WTC11 (cell line): ENCODE measurements at regions not wholly inside any gene's neighbourhood (a gene's known extent, or its start where the extent isn't known, plus 50 kb on each side); places are given as distances from the start of the nearest gene placed in this dataset.

ENCODE experiments used
- ATAC-seq: fragments of 200-7000 bp; cut with Tn5 transposase; 2 replicates; pipeline ENCODE4 v1.10.0; 2021; ENCODE audit warnings: mild to moderate bottlenecking, moderate library complexity
- CTCF ChIA-PET: fragments of 300-600 bp; sonication (Branson Sonifier 250); formaldehyde crosslinking; loops from one replicate; lab custom pipeline; 2021; ENCODE audit warnings: antibody characterized with exemption; lab: Charles Lee
- POLR2A ChIA-PET: fragments of 350-600 bp; sonication (Branson Sonifier 250); formaldehyde crosslinking; loops from one replicate; lab custom pipeline; 2021; ENCODE audit warnings: antibody characterized with exemption; lab: Charles Lee
- DNase-seq: peaks from one replicate; pipeline ENCODE4 v3.0.0; 2021; ENCODE audit warnings: low spot score
- H3K27ac Mint-ChIP-seq: 2 replicates; pipeline ENCODE4 v1.8.0; 2021; ENCODE audit warnings: mixed read lengths
- H3K27me3 Mint-ChIP-seq: 2 replicates; pipeline ENCODE4 v1.8.0; 2021; ENCODE audit warnings: low read depth, mild to moderate bottlenecking, moderate library complexity, mixed read lengths
- H3K36me3 Mint-ChIP-seq: 2 replicates; pipeline ENCODE4 v1.8.0; 2021; ENCODE audit warnings: mixed read lengths
- H3K4me1 Mint-ChIP-seq: 2 replicates; pipeline ENCODE4 v1.8.0; 2022; ENCODE audit warnings: mixed read lengths
- H3K4me3 Mint-ChIP-seq: 2 replicates; pipeline ENCODE4 v1.8.0; 2021; ENCODE audit warnings: mild to moderate bottlenecking, moderate library complexity, mixed read lengths
- H3K9me3 Mint-ChIP-seq: 2 replicates; pipeline ENCODE4 v1.8.0; 2021; ENCODE audit warnings: mixed read lengths
- ARID4B ChIP-seq: sonication (generic); formaldehyde crosslinking; IDR thresholded peaks from 2 replicates; pipeline ENCODE4 v1.8.0; 2023; ENCODE audit warnings: missing genetic modification reagents, mild to moderate bottlenecking, borderline replicate concordance
- ATF3 ChIP-seq: sonication (generic); formaldehyde crosslinking; conservative IDR thresholded peaks from 2 replicates; pipeline ENCODE4 v1.8.1; 2022; ENCODE audit warnings: mild to moderate bottlenecking, missing genetic modification reagents
- CDX4 ChIP-seq: fragments of 250-450 bp; sonication (Bioruptor Pico); IDR thresholded peaks from 2 replicates; pipeline ENCODE4 v1.9.0; 2021; ENCODE audit warnings: moderate library complexity, mild to moderate bottlenecking, inconsistent platforms, borderline replicate concordance
- CREM ChIP-seq: sonication (generic); formaldehyde crosslinking; IDR thresholded peaks from 2 replicates; pipeline ENCODE4 v1.8.1; 2022; ENCODE audit warnings: mild to moderate bottlenecking, missing genetic modification reagents, moderate library complexity
- E2F1 ChIP-seq: sonication (generic); formaldehyde crosslinking; IDR thresholded peaks from 2 replicates; pipeline ENCODE4 v1.8.0; 2022; ENCODE audit warnings: mild to moderate bottlenecking, missing genetic modification reagents
- ETV6 ChIP-seq: sonication (generic); formaldehyde crosslinking; IDR thresholded peaks from 2 replicates; pipeline ENCODE4 v1.8.1; 2022; ENCODE audit warnings: mild to moderate bottlenecking, missing genetic modification reagents
- GABPB1 ChIP-seq: sonication (generic); formaldehyde crosslinking; IDR thresholded peaks from 2 replicates; pipeline ENCODE4 v1.8.1; 2023; ENCODE audit warnings: mild to moderate bottlenecking, missing genetic modification reagents
- HMGXB4 ChIP-seq: sonication (generic); formaldehyde crosslinking; IDR thresholded peaks from 2 replicates; pipeline ENCODE4 v1.8.1; 2023; ENCODE audit warnings: mild to moderate bottlenecking, moderate library complexity, missing genetic modification reagents
- IRF1 ChIP-seq: sonication (generic); formaldehyde crosslinking; IDR thresholded peaks from 2 replicates; pipeline ENCODE4 v1.8.0; 2023; ENCODE audit warnings: missing genetic modification reagents
- MAX ChIP-seq: sonication (generic); formaldehyde crosslinking; IDR thresholded peaks from 2 replicates; pipeline ENCODE4 v1.8.0; 2022; ENCODE audit warnings: mild to moderate bottlenecking, missing genetic modification reagents
- NFATC4 ChIP-seq: fragments of 250-450 bp; sonication (Bioruptor Pico); IDR thresholded peaks from 2 replicates; pipeline ENCODE4 v1.9.0; 2021; ENCODE audit warnings: mild to moderate bottlenecking
- SP1 ChIP-seq: sonication (generic); formaldehyde crosslinking; conservative IDR thresholded peaks from 2 replicates; pipeline ENCODE4 v1.8.1; 2022; ENCODE audit warnings: missing genetic modification reagents
- USF2 ChIP-seq: sonication (generic); formaldehyde crosslinking; IDR thresholded peaks from 2 replicates; pipeline ENCODE4 v1.8.1; 2023; ENCODE audit warnings: mild to moderate bottlenecking, missing genetic modification reagents, moderate library complexity
- ZNF219 ChIP-seq: sonication (generic); formaldehyde crosslinking; IDR thresholded peaks from 2 replicates; pipeline ENCODE4 v1.8.0; 2023; ENCODE audit warnings: missing genetic modification reagents, mild to moderate bottlenecking, borderline replicate concordance
- ZNF281 ChIP-seq: sonication (generic); formaldehyde crosslinking; IDR thresholded peaks from 2 replicates; pipeline ENCODE4 v1.8.0; 2023; ENCODE audit warnings: mild to moderate bottlenecking, missing genetic modification reagents
- ZNF416 ChIP-seq: fragments of 250-450 bp; sonication (Bioruptor Pico); IDR thresholded peaks from 2 replicates; pipeline ENCODE4 v1.9.0; 2021; ENCODE audit warnings: mild to moderate bottlenecking, inconsistent platforms
- ZNF423 ChIP-seq: fragments of 250-450 bp; sonication (Bioruptor Pico); IDR thresholded peaks from 2 replicates; pipeline ENCODE4 v2.1.2; 2022; ENCODE audit warnings: mild to moderate bottlenecking, moderate library complexity

- TF ChIP-seq CDX4 (CRISPR knock-in tag) (no peak), ZNF416 (CRISPR knock-in tag) (no peak), GABPB1 (no peak)
Observed at GRCh38 chr6:2375443-2375842, 130.0 kb upstream of the GMDS start (continued).

GRCh38 chr6:2369606-2370005 is 124.2 kb upstream of the GMDS start:
- H3K9me3 Mint-ChIP-seq, result no peaks in the 10 kb centered on the region
- POLR2A ChIA-PET, result no interaction called here
- no peak overlapping the region for H3K4me3 Mint-ChIP-seq
- DNase-seq (no peak), ATAC-seq (no peak)
- no peaks in the 10 kb centered on the region for H3K36me3 Mint-ChIP-seq
- H3K27ac Mint-ChIP-seq, result no peak overlapping the region
- CTCF ChIA-PET, result interaction anchor here (1.1 kb wide), 1 partner anchor 161 kb away, joined by 3 read pairs; no protein-coding TSS in a partner anchor
- no peak for TF ChIP-seq ZNF281 (CRISPR knock-in tag)
- no peaks in the 10 kb centered on the region for H3K27me3 Mint-ChIP-seq
- H3K4me1 Mint-ChIP-seq, result no peaks in the 10 kb centered on the region

GRCh38 chr6:2363211-2363610 is 117.8 kb upstream of the GMDS start:
- no peaks in the 10 kb centered on the region for H3K9me3 Mint-ChIP-seq
- H3K4me3 Mint-ChIP-seq, result no peak overlapping the region
- no peak for TF ChIP-seq ZNF219 (CRISPR knock-in tag)
- no peak for TF ChIP-seq CREM
- no peak for DNase-seq
- H3K27ac Mint-ChIP-seq, result no peak overlapping the region
- ChIA-PET POLR2A (no interaction called here), CTCF (interaction anchor here (1.8 kb wide), 1 partner anchor 9 kb away, joined by 9 read pairs; no protein-coding TSS in a partner anchor)
- no peaks in the 10 kb centered on the region for H3K27me3 Mint-ChIP-seq
- H3K36me3 Mint-ChIP-seq, result no peaks in the 10 kb centered on the region
- peaks cover 6% of the 10 kb centered on the region; the same call in 1 of the 2 replicates for H3K4me1 Mint-ChIP-seq
- ATAC-seq, result no peak

GRCh38 chr6:2361195-2361594 is 115.8 kb upstream of the GMDS start:
- H3K27me3 Mint-ChIP-seq, result no peaks in the 10 kb centered on the region
- ATAC-seq, result no peak
- H3K36me3 Mint-ChIP-seq, result no peaks in the 10 kb centered on the region
- CTCF ChIA-PET, result no interaction called here
- peaks cover 6% of the 10 kb centered on the region; the same call in 1 of the 2 replicates for H3K4me1 Mint-ChIP-seq
- no peak for DNase-seq
- POLR2A ChIA-PET, result no interaction called here
- no peak overlapping the region for H3K27ac Mint-ChIP-seq
- H3K4me3 Mint-ChIP-seq, result no peak overlapping the region
- H3K9me3 Mint-ChIP-seq, result no peaks in the 10 kb centered on the region
- TF ChIP-seq ZNF423 (no peak), MAX (CRISPR knock-in tag) (no peak), HMGXB4 (no peak), ARID4B (CRISPR knock-in tag) (no peak), NFATC4 (no peak), ETV6 (CRISPR knock-in tag) (no peak), SP1 (CRISPR knock-in tag) (no peak), USF2 (no peak), E2F1 (CRISPR knock-in tag) (no peak), ATF3 (CRISPR knock-in tag) (no peak), IRF1 (CRISPR knock-in tag) (no peak)
